H9 (cell line): ENCODE measurements at regions not wholly inside any gene's neighbourhood (a gene's known extent, or its start where the extent isn't known, plus 50 kb on each side); places are given as distances from the start of the nearest gene placed in this dataset.

Experiments used
- DNase-seq: peaks from one replicate; pipeline ENCODE4 v3.0.0-alpha.2; 2017
- H2AFZ ChIP-seq: one replicate; pipeline ENCODE4 v1.6.1; 2013; ENCODE audit warnings: mild to moderate bottlenecking, low read length, control low read depth, moderate library complexity
- H2AK5ac ChIP-seq: 2 replicates; pipeline ENCODE4 v1.6.1; 2013; ENCODE audit warnings: low read length, control low read depth, mixed read lengths; ENCODE audit not compliant: insufficient read length
- H2BK120ac ChIP-seq: one replicate; pipeline ENCODE4 v1.6.1; 2013; ENCODE audit warnings: low read depth, mild to moderate bottlenecking, low read length, control low read depth, inconsistent platforms; ENCODE audit not compliant: poor library complexity, severe bottlenecking
- H2BK12ac ChIP-seq: 2 replicates; pipeline ENCODE4 v1.6.1; 2013; ENCODE audit warnings: low read length, control low read depth, mixed read lengths, low read depth; ENCODE audit not compliant: insufficient read length
- H2BK15ac ChIP-seq: 2 replicates; pipeline ENCODE4 v1.6.1; 2013; ENCODE audit warnings: low read depth, low read length, control low read depth
- H2BK20ac ChIP-seq: one replicate; pipeline ENCODE4 v1.6.1; 2013; ENCODE audit warnings: low read depth, mild to moderate bottlenecking, low read length, control low read depth, inconsistent platforms; ENCODE audit not compliant: poor library complexity, severe bottlenecking
- H2BK5ac ChIP-seq: 2 replicates; pipeline ENCODE4 v1.6.1; 2013; ENCODE audit warnings: low read length, control low read depth, mixed read lengths; ENCODE audit not compliant: insufficient read length
- H3K14ac ChIP-seq: 2 replicates; pipeline ENCODE4 v1.6.1; 2013; ENCODE audit warnings: low read length, control low read depth; ENCODE audit not compliant: insufficient read depth
- H3K18ac ChIP-seq: 2 replicates; pipeline ENCODE4 v1.6.1; 2013; ENCODE audit warnings: low read depth, mild to moderate bottlenecking, mixed read lengths, low read length, control low read depth; ENCODE audit not compliant: insufficient read length
- H3K23ac ChIP-seq: 2 replicates; pipeline ENCODE4 v1.6.1; 2013; ENCODE audit warnings: low read length, control low read depth, mixed read lengths, low read depth; ENCODE audit not compliant: insufficient read length
- H3K23me2 ChIP-seq: 2 replicates; pipeline ENCODE4 v1.6.1; 2013; ENCODE audit warnings: low read depth, mild to moderate bottlenecking, mixed read lengths, low read length, control low read depth; ENCODE audit not compliant: insufficient read length, poor library complexity, severe bottlenecking
- H3K27ac ChIP-seq: 2 replicates; pipeline ENCODE4 v1.5.1; 2013; ENCODE audit warnings: low read length, control low read depth, mixed read lengths, low read depth; ENCODE audit not compliant: insufficient read length
- H3K27me3 ChIP-seq: 2 replicates; pipeline ENCODE4 v1.6.1; 2013; ENCODE audit warnings: low read length, control low read depth, inconsistent platforms; ENCODE audit not compliant: insufficient read depth
- H3K4ac ChIP-seq: 2 replicates; pipeline ENCODE4 v1.6.1; 2013; ENCODE audit warnings: low read depth, mild to moderate bottlenecking, control low read depth, inconsistent platforms, low read length, moderate library complexity
- H3K4me1 ChIP-seq: 2 replicates; pipeline ENCODE4 v1.6.1; 2013; ENCODE audit warnings: low read length, control low read depth, inconsistent platforms; ENCODE audit not compliant: insufficient read depth
- H3K4me2 ChIP-seq: 2 replicates; pipeline ENCODE4 v1.6.1; 2013; ENCODE audit warnings: low read length, control low read depth, mixed read lengths; ENCODE audit not compliant: insufficient read length, insufficient read depth
- H3K56ac ChIP-seq: 2 replicates; pipeline ENCODE4 v1.6.1; 2013; ENCODE audit warnings: low read depth, mild to moderate bottlenecking, mixed read lengths, low read length, control low read depth; ENCODE audit not compliant: insufficient read length
- H3K79me1 ChIP-seq: 2 replicates; pipeline ENCODE4 v1.6.1; 2013; ENCODE audit warnings: low read depth, mild to moderate bottlenecking, moderate library complexity, low read length, control low read depth, inconsistent platforms; ENCODE audit not compliant: insufficient read depth, poor library complexity, severe bottlenecking
- H3K79me2 ChIP-seq: 2 replicates; pipeline ENCODE4 v1.6.1; 2013; ENCODE audit warnings: low read length, control low read depth, inconsistent platforms; ENCODE audit not compliant: insufficient read depth
- H3K9ac ChIP-seq: 2 replicates; pipeline ENCODE4 v1.6.1; 2013; ENCODE audit warnings: low read length, control low read depth, mixed read lengths; ENCODE audit not compliant: insufficient read length; ENCODE audit errors: extremely low read depth
- H3K9me3 ChIP-seq: one replicate; pipeline ENCODE4 v1.6.1; 2013; ENCODE audit warnings: low read depth, low read length, inconsistent platforms; ENCODE audit not compliant: control insufficient read depth
- H3T11ph ChIP-seq: one replicate; pipeline ENCODE4 v1.6.1; 2013; ENCODE audit warnings: mild to moderate bottlenecking, low read length, control low read depth, inconsistent platforms
- H4K20me1 ChIP-seq: one replicate; pipeline ENCODE4 v1.6.1; 2013; ENCODE audit not compliant: control insufficient read depth, insufficient read length, insufficient read depth
- H4K5ac ChIP-seq: 2 replicates; pipeline ENCODE4 v1.6.1; 2013; ENCODE audit warnings: low read depth, mild to moderate bottlenecking, mixed read lengths, low read length, control low read depth; ENCODE audit not compliant: insufficient read length
- H4K8ac ChIP-seq: replicated peaks from 2 replicates; pipeline ENCODE4 v1.6.1; 2013; ENCODE audit warnings: low read length, control low read depth, mixed read lengths, low read depth; ENCODE audit not compliant: insufficient read length
- H4K91ac ChIP-seq: 2 replicates; pipeline ENCODE4 v1.6.1; 2013; ENCODE audit warnings: low read depth, mild to moderate bottlenecking, moderate library complexity, mixed read lengths, low read length, control low read depth; ENCODE audit not compliant: insufficient read length
- H3K27ac Mint-ChIP-seq, 3 experiments: 2 replicates in 2 of 3; 3 replicates in 1 of 3; pipeline ENCODE4 v1.8.0; 2020 to 2021; ENCODE audit warnings: mixed read lengths in 3 of 3, mild to moderate bottlenecking in 1 of 3, moderate library complexity in 1 of 3
- H3K27me3 Mint-ChIP-seq: 2 replicates; pipeline ENCODE4 v1.8.0; 2021; ENCODE audit warnings: low read depth, mild to moderate bottlenecking, moderate library complexity, mixed read lengths
- H3K36me3 Mint-ChIP-seq, 3 experiments: 2 replicates in 2 of 3; 3 replicates in 1 of 3; pipeline ENCODE4 v1.8.0; 2020 to 2021; ENCODE audit warnings: low read depth in 3 of 3, mixed read lengths in 3 of 3; ENCODE audit not compliant: insufficient read depth in 1 of 3
- H3K4me1 Mint-ChIP-seq, 2 experiments: 2 replicates each; pipeline ENCODE4 v1.8.0; 2020; ENCODE audit warnings: mixed read lengths in 2 of 2
- H3K4me3 Mint-ChIP-seq, 2 experiments: 2 replicates in 1 of 2; 3 replicates in 1 of 2; pipeline ENCODE4 v1.8.0; 2020 to 2021; ENCODE audit warnings: mild to moderate bottlenecking in 2 of 2, mixed read lengths in 2 of 2, moderate library complexity in 1 of 2
- H3K9me3 Mint-ChIP-seq, 2 experiments: 2 replicates in 1 of 2; 3 replicates in 1 of 2; pipeline ENCODE4 v1.8.0; 2020; ENCODE audit warnings: mild to moderate bottlenecking in 2 of 2, mixed read lengths in 2 of 2, moderate library complexity in 1 of 2
- WGBS: extraction: QIAGEN DNeasy Blood & Tissue Kit; methylation state at CpG from one replicate; pipeline ENCODE4 v1.1.7; 2013; ENCODE audit warnings: missing lambda C conversion rate, low lambda C conversion rate, mixed read lengths; ENCODE audit not compliant: insufficient read length; ENCODE audit errors: extremely low coverage; 5-methylcytosine and 5-hydroxymethylcytosine counted together
- TF ChIP-seq, protein P1 (sequence below): fragments of 200-600 bp; sonication (generic); conservative IDR thresholded peaks from 3 replicates; pipeline ENCODE4 v1.8.0; 2021; ENCODE audit warnings: antibody characterized with exemption, mild to moderate bottlenecking

DNA sequence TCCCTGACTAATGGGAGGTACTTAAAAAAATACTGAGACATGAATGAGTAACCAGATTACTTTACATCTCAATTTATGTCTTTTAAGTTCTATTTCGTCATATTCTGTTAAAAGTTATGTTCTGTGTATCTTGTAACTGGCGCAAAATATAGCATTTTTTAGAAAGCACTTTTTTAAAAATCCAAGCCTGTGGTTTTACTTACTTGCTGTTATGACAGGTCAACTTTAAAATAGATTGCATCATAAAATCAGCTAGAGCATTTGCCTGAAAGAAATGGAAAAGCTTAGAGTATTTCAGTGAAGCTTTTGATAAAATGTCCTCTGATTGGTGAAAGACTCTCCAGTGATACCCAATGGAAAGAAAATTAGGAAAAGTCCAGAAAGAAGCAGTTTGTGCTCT, 1892.3 kb upstream of the TENM3 start:
- Histone ChIP-seq H2AFZ (no peak overlapping the region), H3K27me3 (no peaks in the 10 kb centered on the region), H4K91ac (no peak overlapping the region), H3K9ac (no peak overlapping the region), H3K9me3 (no peaks in the 10 kb centered on the region), H4K8ac (no peak overlapping the region), H3K56ac (no peak overlapping the region), H2BK20ac (no peak overlapping the region), H2BK12ac (no peak overlapping the region), H3K4me2 (no peak overlapping the region), H2AK5ac (no peak overlapping the region), H3K4ac (no peak overlapping the region), H3T11ph (no peak overlapping the region), H3K23me2 (no peaks in the 10 kb centered on the region), H3K79me1 (no peaks in the 10 kb centered on the region), H3K79me2 (no peaks in the 10 kb centered on the region), H3K14ac (no peak overlapping the region), H3K27ac (no peak overlapping the region), H3K18ac (no peak overlapping the region), H2BK15ac (no peak overlapping the region), H2BK5ac (no peak overlapping the region), H4K5ac (no peak overlapping the region), H3K23ac (no peak overlapping the region), H3K4me1 (no peaks in the 10 kb centered on the region), H4K20me1 (no peaks in the 10 kb centered on the region), H2BK120ac (no peak overlapping the region)
- no peaks in the 10 kb centered on the region; a peak in 1 of 7 replicates for H3K36me3 Mint-ChIP-seq
- no peaks in the 10 kb centered on the region for H3K4me1 Mint-ChIP-seq
- no peak overlapping the region for H3K27ac Mint-ChIP-seq
- H3K9me3 Mint-ChIP-seq, result no peaks in the 10 kb centered on the region
- H3K4me3 Mint-ChIP-seq, result no peak overlapping the region
- no peak for DNase-seq
- TF ChIP-seq, protein P1, sequence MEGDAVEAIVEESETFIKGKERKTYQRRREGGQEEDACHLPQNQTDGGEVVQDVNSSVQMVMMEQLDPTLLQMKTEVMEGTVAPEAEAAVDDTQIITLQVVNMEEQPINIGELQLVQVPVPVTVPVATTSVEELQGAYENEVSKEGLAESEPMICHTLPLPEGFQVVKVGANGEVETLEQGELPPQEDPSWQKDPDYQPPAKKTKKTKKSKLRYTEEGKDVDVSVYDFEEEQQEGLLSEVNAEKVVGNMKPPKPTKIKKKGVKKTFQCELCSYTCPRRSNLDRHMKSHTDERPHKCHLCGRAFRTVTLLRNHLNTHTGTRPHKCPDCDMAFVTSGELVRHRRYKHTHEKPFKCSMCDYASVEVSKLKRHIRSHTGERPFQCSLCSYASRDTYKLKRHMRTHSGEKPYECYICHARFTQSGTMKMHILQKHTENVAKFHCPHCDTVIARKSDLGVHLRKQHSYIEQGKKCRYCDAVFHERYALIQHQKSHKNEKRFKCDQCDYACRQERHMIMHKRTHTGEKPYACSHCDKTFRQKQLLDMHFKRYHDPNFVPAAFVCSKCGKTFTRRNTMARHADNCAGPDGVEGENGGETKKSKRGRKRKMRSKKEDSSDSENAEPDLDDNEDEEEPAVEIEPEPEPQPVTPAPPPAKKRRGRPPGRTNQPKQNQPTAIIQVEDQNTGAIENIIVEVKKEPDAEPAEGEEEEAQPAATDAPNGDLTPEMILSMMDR, result no peak
- no peaks in the 10 kb centered on the region for H3K27me3 Mint-ChIP-seq
- no CpG with 5 or more reads among the region's 2 CpGs for WGBS
